ENCODE measurements at regions not wholly inside any gene's neighbourhood (a gene's known extent, or its start where the extent isn't known, plus 50 kb on each side); places are given as distances from the start of the nearest gene placed in this dataset.

- no peak overlapping the region for H3K27ac ChIP-seq
- no peaks in the 10 kb centered on the region for H3K27me3 ChIP-seq
- no peaks in the 10 kb centered on the region for H3K4me1 ChIP-seq
- no peak for DNase-seq
- no peaks in the 10 kb centered on the region for H3K36me3 ChIP-seq
- 88 to 95% (median 90%) methylated on average over 2 of the region's 2 CpGs for WGBS, 5 donors
- no peak overlapping the region for H3K4me3 ChIP-seq
- TF ChIP-seq EP300 (IDR thresholded peaks at IDR 0.05) (no peak), POLR2A (IDR thresholded peaks at IDR 0.05) (no peak), CTCF (IDR thresholded peaks at IDR 0.05) (no peak), POLR2AphosphoS5 (IDR thresholded peaks at IDR 0.05) (no peak)
- H3K9me3 ChIP-seq, result no peaks in the 10 kb centered on the region
- intact Hi-C loops (cut with DNase I; ENCODE audit: low total_unique reads), result no loop called here
Measured at GRCh38 chr4:71841336-71841735, 57.5 kb upstream of the GC start.

GRCh38 chr4:71847300-71847699 lies 63.4 kb upstream of the GC start:
- H3K36me3 ChIP-seq, result no peaks in the 10 kb centered on the region
- no peaks in the 10 kb centered on the region for H3K27me3 ChIP-seq
- no peaks in the 10 kb centered on the region for H3K9me3 ChIP-seq
- no peak overlapping the region for H3K27ac ChIP-seq
- H3K4me1 ChIP-seq, result no peaks in the 10 kb centered on the region
- H3K4me3 ChIP-seq, result no peak overlapping the region
- WGBS, 5 donors, result 49 to 81% (median 60%) methylated on average over 1 of the region's 1 CpG
- DNase-seq, result no peak
- TF ChIP-seq POLR2AphosphoS5 (IDR thresholded peaks at IDR 0.05), result no peak
- TF ChIP-seq POLR2A (IDR thresholded peaks at IDR 0.05), result no peak
- TF ChIP-seq CTCF (IDR thresholded peaks at IDR 0.05), result no peak
- no peak for TF ChIP-seq EP300 (IDR thresholded peaks at IDR 0.05)
- intact Hi-C loops (cut with DNase I; ENCODE audit: low total_unique reads), result no loop called here

- intact Hi-C loops (cut with DNase I; ENCODE audit: low total_unique reads), result no loop called here
- Histone ChIP-seq H3K4me3 (no peak overlapping the region), H3K27me3 (no peaks in the 10 kb centered on the region), H3K4me1 (peaks cover 0 to 4% (median 0%) of the 10 kb centered on the region in 4 donors), H3K27ac (no peak overlapping the region), H3K9me3 (peaks cover 0 to 12% (median 2%) of the 10 kb centered on the region in 4 donors), H3K36me3 (no peaks in the 10 kb centered on the region)
- DNase-seq, result no peak
- TF ChIP-seq EP300 (IDR thresholded peaks at IDR 0.05) (no peak), POLR2AphosphoS5 (IDR thresholded peaks at IDR 0.05) (no peak), CTCF (IDR thresholded peaks at IDR 0.05) (no peak), POLR2A (IDR thresholded peaks at IDR 0.05) (no peak)
- 28 to 52% (median 46%) methylated on average over 1 of the region's 1 CpG for WGBS, 5 donors
Measured at GRCh38 chr4:71855944-71856343, 72.1 kb upstream of the GC start.

DNA sequence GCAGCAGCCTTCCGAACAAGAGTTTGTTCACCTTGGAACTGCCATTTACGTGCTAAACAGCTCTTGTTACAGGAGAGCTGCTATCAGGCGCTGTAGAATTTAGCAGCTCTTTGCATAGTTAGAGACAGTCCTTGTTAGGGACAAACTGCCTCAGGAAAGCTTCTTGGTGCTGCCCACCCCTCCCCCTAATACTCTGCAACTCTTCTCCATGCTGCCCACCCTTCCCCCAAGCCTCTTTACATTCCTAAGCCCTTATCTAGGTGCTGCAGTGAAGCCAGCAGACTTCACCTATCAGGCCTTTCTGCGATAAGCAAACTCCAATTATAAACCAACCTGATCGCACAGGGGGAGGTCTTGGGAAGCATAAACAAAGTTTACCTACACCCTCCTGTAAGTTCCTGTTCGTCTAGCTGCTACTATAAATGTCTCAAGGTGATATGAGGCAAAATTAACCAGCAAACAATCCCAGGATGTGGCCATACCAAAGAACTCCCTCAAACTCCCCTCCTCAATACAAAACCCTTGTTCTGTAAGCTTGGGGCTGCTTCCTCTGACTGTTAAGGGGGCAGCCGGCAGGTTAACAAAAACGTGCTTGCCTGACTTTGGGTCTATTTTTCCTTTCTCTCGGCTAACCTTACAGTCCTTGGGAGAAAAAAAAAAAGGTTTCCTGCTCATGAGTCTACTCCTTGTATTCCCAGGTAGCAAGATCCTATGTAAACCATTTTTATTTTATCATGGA lies 74.0 kb upstream of the GC start:
- intact Hi-C loops (cut with DNase I; ENCODE audit: low total_unique reads), result no loop called here
- DNase-seq, result peak; percentile 44 to 81
- peaks cover 0 to 4% (median 0%) of the 10 kb centered on the region in 4 donors for H3K4me1 ChIP-seq
- no peaks in the 10 kb centered on the region for H3K36me3 ChIP-seq
- peak overlapping the region; percentile 46 to 74 (median 54) for H3K27ac ChIP-seq
- no peaks in the 10 kb centered on the region for H3K27me3 ChIP-seq
- H3K4me3 ChIP-seq, result peak overlapping the region in 1 of 4 donors; percentile 7
- H3K9me3 ChIP-seq, result peaks cover 0 to 15% (median 2%) of the 10 kb centered on the region in 4 donors
- 9 to 25% (median 17%) methylated on average over 9 of the region's 9 CpGs for WGBS, 5 donors
- TF ChIP-seq EP300 (IDR thresholded peaks at IDR 0.05), result no peak
- TF ChIP-seq POLR2AphosphoS5 (IDR thresholded peaks at IDR 0.05), result peak in 2 of 3 donors; percentile 10 to 36
- TF ChIP-seq CTCF (IDR thresholded peaks at IDR 0.05), result no peak
- no peak for TF ChIP-seq POLR2A (IDR thresholded peaks at IDR 0.05)
